ENCODE measurements at regions not wholly inside any gene's neighbourhood (a gene's known extent, or its start where the extent isn't known, plus 50 kb on each side); places are given as distances from the start of the nearest gene placed in this dataset.

GRCh38 chr11:23211221-23211620, 350.9 kb upstream of the CCDC179 start:
- TF ChIP-seq, protein P1, sequence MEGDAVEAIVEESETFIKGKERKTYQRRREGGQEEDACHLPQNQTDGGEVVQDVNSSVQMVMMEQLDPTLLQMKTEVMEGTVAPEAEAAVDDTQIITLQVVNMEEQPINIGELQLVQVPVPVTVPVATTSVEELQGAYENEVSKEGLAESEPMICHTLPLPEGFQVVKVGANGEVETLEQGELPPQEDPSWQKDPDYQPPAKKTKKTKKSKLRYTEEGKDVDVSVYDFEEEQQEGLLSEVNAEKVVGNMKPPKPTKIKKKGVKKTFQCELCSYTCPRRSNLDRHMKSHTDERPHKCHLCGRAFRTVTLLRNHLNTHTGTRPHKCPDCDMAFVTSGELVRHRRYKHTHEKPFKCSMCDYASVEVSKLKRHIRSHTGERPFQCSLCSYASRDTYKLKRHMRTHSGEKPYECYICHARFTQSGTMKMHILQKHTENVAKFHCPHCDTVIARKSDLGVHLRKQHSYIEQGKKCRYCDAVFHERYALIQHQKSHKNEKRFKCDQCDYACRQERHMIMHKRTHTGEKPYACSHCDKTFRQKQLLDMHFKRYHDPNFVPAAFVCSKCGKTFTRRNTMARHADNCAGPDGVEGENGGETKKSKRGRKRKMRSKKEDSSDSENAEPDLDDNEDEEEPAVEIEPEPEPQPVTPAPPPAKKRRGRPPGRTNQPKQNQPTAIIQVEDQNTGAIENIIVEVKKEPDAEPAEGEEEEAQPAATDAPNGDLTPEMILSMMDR (IDR thresholded peaks at IDR 0.05 in 4 of 5, conservative IDR thresholded peaks at IDR 0.05 in 1 of 5) = no peak
- TF ChIP-seq POLR2A (IDR thresholded peaks at IDR 0.05) = no peak
